SJSA1 (cell line): ENCODE measurements at regions not wholly inside any gene's neighbourhood (a gene's known extent, or its start where the extent isn't known, plus 50 kb on each side); places are given as distances from the start of the nearest gene placed in this dataset.

Source experiments
- DNase-seq, 2 experiments: peaks; one replicate each; pipeline ENCODE4 v3.0.0-alpha.2; 2015 to 2020; ENCODE audit warnings: low spot score in 2 of 2, low read depth in 1 of 2
- H3K27ac ChIP-seq: fragments of 250-450 bp; sonication (Bioruptor Pico); 2 replicates; pipeline ENCODE4 v1.5.1; 2020; ENCODE audit warnings: mild to moderate bottlenecking, moderate library complexity
- H3K27me3 ChIP-seq: fragments of 250-450 bp; sonication (Bioruptor Pico); replicated peaks from 2 replicates; pipeline ENCODE4 v1.5.1; 2020; ENCODE audit warnings: mild to moderate bottlenecking, moderate library complexity
- H3K36me3 ChIP-seq: fragments of 250-450 bp; sonication (Bioruptor Pico); 2 replicates; pipeline ENCODE4 v1.5.1; 2020; ENCODE audit warnings: mild to moderate bottlenecking
- H3K4me1 ChIP-seq: fragments of 250-450 bp; sonication (Bioruptor Pico); replicated peaks from 2 replicates; pipeline ENCODE4 v1.6.1; 2021; ENCODE audit warnings: mild to moderate bottlenecking
- H3K4me3 ChIP-seq: fragments of 250-450 bp; sonication (Bioruptor Pico); 2 replicates; pipeline ENCODE4 v1.5.1; 2020; ENCODE audit warnings: mild to moderate bottlenecking
- H3K9me3 ChIP-seq: fragments of 250-450 bp; sonication (Bioruptor Pico); replicated peaks from 2 replicates; pipeline ENCODE4 v1.5.1; 2020; ENCODE audit warnings: mild to moderate bottlenecking

GRCh38 chr22:27466778-27467438, 334.6 kb downstream of the MN1 start:
- Histone ChIP-seq H3K27ac (no peak overlapping the region), H3K36me3 (no peaks in the 10 kb centered on the region), H3K9me3 (no peaks in the 10 kb centered on the region), H3K4me1 (peaks cover 11% of the 10 kb centered on the region), H3K4me3 (no peak overlapping the region), H3K27me3 (no peaks in the 10 kb centered on the region)
- no peak for DNase-seq

DNA sequence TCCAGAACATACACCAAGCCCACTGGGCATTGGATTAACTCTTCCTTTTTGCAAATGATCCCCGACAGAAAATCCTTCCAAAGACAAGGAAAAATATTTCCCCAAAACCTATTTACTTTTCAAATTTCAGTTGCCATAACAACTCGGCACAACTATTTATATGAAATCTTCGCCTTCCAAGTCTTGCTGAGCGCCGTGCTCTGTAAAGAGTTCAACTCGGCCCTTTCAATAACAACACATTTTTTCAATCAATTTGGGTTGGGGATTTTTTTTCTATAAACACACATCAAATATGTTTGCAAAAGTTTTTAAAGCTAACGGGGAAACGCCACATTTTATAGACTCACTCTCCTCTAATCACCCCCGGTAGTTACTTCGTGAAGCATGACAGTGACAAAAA, 333.8 kb downstream of the MN1 start:
- no peak for DNase-seq
- Histone ChIP-seq H3K4me1 (peaks cover 3% of the 10 kb centered on the region), H3K27ac (no peak overlapping the region), H3K27me3 (no peaks in the 10 kb centered on the region), H3K4me3 (no peak overlapping the region), H3K36me3 (no peaks in the 10 kb centered on the region), H3K9me3 (no peaks in the 10 kb centered on the region)

DNA sequence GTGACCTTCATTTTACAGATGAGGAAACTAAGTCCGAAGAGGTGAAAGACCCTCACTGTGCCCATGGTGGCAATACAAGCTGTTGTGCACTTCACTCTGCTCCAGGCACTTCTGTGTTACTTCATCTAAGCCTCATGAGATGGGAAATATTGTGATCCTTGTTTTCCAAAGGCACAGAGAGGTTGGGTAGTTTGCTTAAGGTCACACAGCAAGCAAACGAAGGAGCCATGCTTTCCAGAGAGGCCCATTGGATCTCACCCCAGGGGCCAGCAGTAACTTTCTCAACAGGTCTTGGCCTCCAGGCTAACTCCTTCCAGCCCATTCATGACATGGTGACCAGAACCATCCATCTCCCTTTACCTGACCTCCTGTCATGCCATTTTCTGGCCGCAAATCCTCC, 332.8 kb downstream of the MN1 start:
- Histone ChIP-seq H3K4me3 (no peak overlapping the region), H3K9me3 (no peaks in the 10 kb centered on the region), H3K27ac (no peak overlapping the region), H3K36me3 (no peaks in the 10 kb centered on the region), H3K4me1 (peaks cover 4% of the 10 kb centered on the region), H3K27me3 (no peaks in the 10 kb centered on the region)
- DNase-seq = no peak

DNA sequence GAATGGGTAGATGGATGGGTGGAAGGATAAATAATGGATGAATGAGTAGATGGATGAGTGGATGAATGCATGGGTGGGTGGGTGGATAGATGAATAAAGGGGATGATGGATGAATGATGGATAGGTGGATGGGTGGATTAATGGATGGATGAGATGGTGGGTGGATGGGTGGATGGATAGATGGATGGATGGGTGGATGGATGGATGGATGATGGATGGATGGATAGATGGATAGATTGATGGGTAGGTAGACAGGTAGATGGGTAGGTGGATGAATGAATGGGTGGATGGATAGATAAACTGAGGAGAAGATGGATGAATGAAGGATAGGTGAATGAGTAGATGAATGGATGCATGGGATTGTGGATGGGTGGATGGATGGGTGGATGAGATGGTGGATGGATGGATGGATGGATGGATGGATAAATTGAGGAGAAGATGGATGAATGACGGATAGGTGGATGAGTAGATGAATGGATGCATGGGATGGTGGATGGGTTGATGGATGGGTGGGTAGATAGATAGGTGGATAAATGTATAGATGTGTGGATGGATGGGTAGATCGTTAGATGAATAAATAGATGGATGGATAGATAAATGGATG, 331.3 kb downstream of the MN1 start:
- Histone ChIP-seq H3K27ac (no peak overlapping the region), H3K27me3 (no peaks in the 10 kb centered on the region), H3K9me3 (no peaks in the 10 kb centered on the region), H3K4me3 (no peak overlapping the region), H3K4me1 (peaks cover 20% of the 10 kb centered on the region), H3K36me3 (no peaks in the 10 kb centered on the region)
- DNase-seq = no peak

DNA sequence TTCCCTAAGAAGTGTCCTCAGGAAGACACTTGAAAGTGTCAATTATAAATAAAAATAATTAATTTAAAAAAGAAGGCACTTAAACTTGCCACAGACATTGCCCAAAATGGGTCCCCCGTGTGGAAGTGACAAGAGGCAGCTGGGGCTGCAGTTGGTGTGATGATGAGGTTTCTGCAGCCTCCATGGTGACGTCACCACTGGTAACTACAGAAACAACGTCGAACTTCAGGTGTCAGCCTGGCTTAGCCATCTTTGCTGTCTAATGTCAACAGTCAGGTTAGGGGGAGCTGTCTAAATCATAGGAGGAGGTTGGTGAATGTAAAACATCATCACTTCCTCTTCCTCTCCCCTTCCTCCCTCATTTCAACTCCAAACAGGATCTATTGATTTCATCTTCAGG, 328.6 kb downstream of the MN1 start:
- no peaks in the 10 kb centered on the region for H3K9me3 ChIP-seq
- peaks cover 40% of the 10 kb centered on the region for H3K4me1 ChIP-seq
- H3K27ac ChIP-seq = no peak overlapping the region
- no peaks in the 10 kb centered on the region for H3K27me3 ChIP-seq
- DNase-seq = no peak
- no peaks in the 10 kb centered on the region for H3K36me3 ChIP-seq
- H3K4me3 ChIP-seq = no peak overlapping the region

GRCh38 chr22:27473533-27473932, 328.0 kb downstream of the MN1 start:
- no peak for DNase-seq
- H3K27ac ChIP-seq = no peak overlapping the region
- no peak overlapping the region for H3K4me3 ChIP-seq
- H3K36me3 ChIP-seq = no peaks in the 10 kb centered on the region
- H3K4me1 ChIP-seq = peaks cover 40% of the 10 kb centered on the region
- no peaks in the 10 kb centered on the region for H3K9me3 ChIP-seq
- H3K27me3 ChIP-seq = no peaks in the 10 kb centered on the region

GRCh38 chr22:27474112-27474571, 327.4 kb downstream of the MN1 start:
- H3K36me3 ChIP-seq = no peaks in the 10 kb centered on the region
- H3K4me1 ChIP-seq = peaks cover 40% of the 10 kb centered on the region
- H3K9me3 ChIP-seq = no peaks in the 10 kb centered on the region
- no peaks in the 10 kb centered on the region for H3K27me3 ChIP-seq
- H3K4me3 ChIP-seq = no peak overlapping the region
- no peak overlapping the region for H3K27ac ChIP-seq
- peak in 1 of 2 experiments; percentile 21 for DNase-seq

DNA sequence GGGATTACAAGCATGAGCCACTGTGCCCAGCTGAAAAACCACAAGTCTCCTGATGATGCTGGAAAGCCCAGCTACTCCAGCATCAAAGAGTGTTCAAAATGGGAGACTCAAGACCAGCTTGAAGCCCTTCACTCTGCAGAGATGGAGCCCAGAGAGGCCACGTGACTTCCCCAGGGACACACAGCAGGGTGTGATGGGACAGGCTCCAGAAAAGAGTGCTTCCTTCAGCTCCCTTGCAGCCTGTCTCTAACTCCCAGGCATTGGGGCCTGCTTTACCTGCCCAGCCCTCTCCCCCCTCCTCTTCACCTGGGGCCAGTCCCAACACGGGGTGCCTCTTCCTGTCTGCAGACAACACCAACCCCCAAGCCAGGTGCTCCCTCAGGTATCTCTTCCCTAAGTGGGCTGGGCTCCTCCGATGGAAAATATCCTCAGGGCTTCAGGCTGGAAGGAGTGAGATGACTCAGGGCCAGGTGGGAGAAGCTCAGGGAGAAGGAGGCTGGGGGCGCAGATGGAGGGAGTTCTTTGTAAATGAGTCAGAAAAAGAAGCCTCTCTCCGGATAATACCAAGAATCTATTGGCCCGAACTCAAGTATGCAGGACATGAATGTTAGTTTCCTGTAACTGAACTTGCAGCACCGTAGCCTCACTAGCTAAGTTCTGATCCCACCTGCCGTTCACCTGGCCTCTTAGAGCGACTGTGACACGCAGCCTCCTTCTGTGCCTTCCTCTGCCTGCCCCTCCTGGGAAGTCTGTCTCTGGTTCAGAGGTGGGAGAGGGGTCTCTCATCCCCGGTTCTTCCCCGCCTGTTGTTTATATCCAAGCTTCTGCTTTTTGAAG, 326.6 kb downstream of the MN1 start:
- peak; percentile 87 to 90 for DNase-seq
- Histone ChIP-seq H3K9me3 (no peaks in the 10 kb centered on the region), H3K4me1 (peaks cover 40% of the 10 kb centered on the region), H3K27ac (peak overlapping the region; percentile 63), H3K27me3 (no peaks in the 10 kb centered on the region), H3K36me3 (no peaks in the 10 kb centered on the region), H3K4me3 (no peak overlapping the region)

GRCh38 chr22:27475548-27475897, 326.0 kb downstream of the MN1 start:
- Histone ChIP-seq H3K27me3 (no peaks in the 10 kb centered on the region), H3K4me3 (no peak overlapping the region), H3K36me3 (no peaks in the 10 kb centered on the region), H3K4me1 (peaks cover 40% of the 10 kb centered on the region), H3K9me3 (no peaks in the 10 kb centered on the region), H3K27ac (peak overlapping the region; percentile 63)
- no peak for DNase-seq

GRCh38 chr22:27476318-27476717, 325.2 kb downstream of the MN1 start:
- H3K4me1 ChIP-seq = peaks cover 40% of the 10 kb centered on the region
- H3K9me3 ChIP-seq = no peaks in the 10 kb centered on the region
- no peaks in the 10 kb centered on the region for H3K36me3 ChIP-seq
- no peaks in the 10 kb centered on the region for H3K27me3 ChIP-seq
- peak overlapping the region; percentile 63 for H3K27ac ChIP-seq
- DNase-seq = no peak
- no peak overlapping the region for H3K4me3 ChIP-seq

DNA sequence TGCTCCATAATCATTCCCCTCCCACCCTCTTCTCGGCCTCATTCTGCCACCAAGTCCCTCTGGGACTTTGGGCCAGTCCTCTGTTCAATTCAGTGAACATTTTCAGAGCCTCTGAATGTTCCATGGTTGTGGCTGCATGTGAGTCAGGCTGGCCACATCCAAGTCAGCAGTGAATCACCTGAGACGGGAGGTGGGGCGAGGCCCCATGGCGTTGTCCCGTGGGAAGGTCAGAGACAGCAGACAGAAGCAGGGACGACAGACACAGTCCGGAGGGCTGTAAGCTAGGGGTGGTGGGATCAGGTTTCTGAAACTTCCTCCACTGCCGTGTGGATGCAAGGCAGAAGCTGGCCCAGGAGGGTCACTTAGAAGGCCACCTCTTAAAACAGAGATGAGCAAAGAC, 324.8 kb downstream of the MN1 start:
- Histone ChIP-seq H3K27ac (peak overlapping the region; percentile 63), H3K9me3 (no peaks in the 10 kb centered on the region), H3K27me3 (no peaks in the 10 kb centered on the region), H3K4me1 (peaks cover 40% of the 10 kb centered on the region), H3K4me3 (no peak overlapping the region), H3K36me3 (no peaks in the 10 kb centered on the region)
- peak; percentile 46 to 71 for DNase-seq

GRCh38 chr22:27477171-27477570, 324.4 kb downstream of the MN1 start:
- no peaks in the 10 kb centered on the region for H3K27me3 ChIP-seq
- 0 out of 2 replicates have a peak overlapping the region, but pooled peaks have one; percentile 63 for H3K27ac ChIP-seq
- no peak overlapping the region for H3K4me3 ChIP-seq
- H3K36me3 ChIP-seq = no peaks in the 10 kb centered on the region
- no peak for DNase-seq
- H3K9me3 ChIP-seq = no peaks in the 10 kb centered on the region
- peaks cover 40% of the 10 kb centered on the region for H3K4me1 ChIP-seq

- Histone ChIP-seq H3K27me3 (no peaks in the 10 kb centered on the region), H3K27ac (no peak overlapping the region), H3K9me3 (no peaks in the 10 kb centered on the region), H3K36me3 (no peaks in the 10 kb centered on the region), H3K4me1 (peaks cover 18% of the 10 kb centered on the region), H3K4me3 (no peak overlapping the region)
- DNase-seq = no peak
These were observed 321.1 kb downstream of the MN1 start for GRCh38 chr22:27480487-27480886.

- peaks cover under 1% of the 10 kb centered on the region; the same call in 1 of the 2 replicates for H3K4me1 ChIP-seq
- DNase-seq = no peak
- no peak overlapping the region for H3K4me3 ChIP-seq
- H3K9me3 ChIP-seq = no peaks in the 10 kb centered on the region; the same call in 1 of the 2 replicates
- no peaks in the 10 kb centered on the region for H3K27me3 ChIP-seq
- H3K36me3 ChIP-seq = no peaks in the 10 kb centered on the region
- H3K27ac ChIP-seq = no peak overlapping the region
These were observed 319.2 kb downstream of the MN1 start for GRCh38 chr22:27482402-27482801.
